Mucosa of rectum (tissue), 2 donors: ENCODE measurements at regions not wholly inside any gene's neighbourhood (a gene's known extent, or its start where the extent isn't known, plus 50 kb on each side); places are given as distances from the start of the nearest gene placed in this dataset.

Source experiments
- H3K27ac ChIP-seq, 2 donors: one replicate each; pipeline ENCODE4 v1.7.0; 2013; ENCODE audit warnings: inconsistent platforms in 2 of 2, low read depth in 2 of 2, low read length in 2 of 2
- H3K27me3 ChIP-seq, 2 donors: one replicate each; pipeline ENCODE4 v1.7.0; 2013; ENCODE audit warnings: low read length in 2 of 2; ENCODE audit not compliant: control insufficient read depth in 2 of 2, insufficient read depth in 2 of 2
- H3K36me3 ChIP-seq, 2 donors: one replicate each; pipeline ENCODE4 v1.7.0; 2013; ENCODE audit warnings: low read length in 2 of 2; ENCODE audit not compliant: control insufficient read depth in 2 of 2, insufficient read depth in 2 of 2
- H3K4me1 ChIP-seq, 2 donors: one replicate each; pipeline ENCODE4 v1.7.0; 2013; ENCODE audit warnings: low read length in 2 of 2, mild to moderate bottlenecking in 1 of 2; ENCODE audit not compliant: control insufficient read depth in 2 of 2, insufficient read depth in 2 of 2
- H3K4me3 ChIP-seq, 2 donors: one replicate each; pipeline ENCODE4 v1.7.0; 2013; ENCODE audit warnings: low read length in 2 of 2
- H3K9ac ChIP-seq, 2 donors: one replicate each; pipeline ENCODE4 v1.7.0; 2013; ENCODE audit warnings: low read length in 2 of 2, low read depth in 1 of 2, mild to moderate bottlenecking in 1 of 2
- H3K9me3 ChIP-seq, 2 donors: one replicate each; pipeline ENCODE4 v1.7.0; 2013; ENCODE audit warnings: low read length in 2 of 2; ENCODE audit not compliant: control insufficient read depth in 2 of 2
- donor health status: healthy.
- donor health status: Normal muscosa, but diverticular disease.

- H3K27ac ChIP-seq = no peak overlapping the region
- no peak overlapping the region for H3K4me3 ChIP-seq
- no peaks in the 10 kb centered on the region for H3K36me3 ChIP-seq
- H3K9me3 ChIP-seq = peaks cover 0 to 2% of the 10 kb centered on the region in 2 donors
- no peaks in the 10 kb centered on the region for H3K27me3 ChIP-seq
- no peak overlapping the region for H3K9ac ChIP-seq
- no peaks in the 10 kb centered on the region for H3K4me1 ChIP-seq
These were observed 257.6 kb downstream of the KLF13 start for GRCh38 chr15:31584195-31584594.

DNA sequence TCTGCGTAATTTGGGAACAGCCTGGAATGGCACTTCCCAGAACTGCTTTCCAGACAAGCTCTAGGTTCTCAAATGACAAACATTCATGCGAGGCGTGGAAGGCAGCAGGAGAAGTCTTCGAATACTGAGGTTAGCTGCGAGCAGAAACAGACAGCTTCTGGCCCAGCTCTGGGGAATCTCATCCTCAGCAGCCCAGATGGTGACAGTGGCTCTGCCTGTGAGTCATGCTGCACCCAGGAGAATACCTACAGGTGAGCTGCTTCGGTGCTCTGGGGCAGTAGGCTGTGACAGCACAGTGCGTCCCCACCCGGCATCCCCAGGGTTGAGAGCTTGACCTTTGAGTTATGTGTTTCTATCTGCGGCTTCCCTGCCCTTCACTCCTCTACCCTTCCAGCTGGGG is 258.6 kb downstream of the KLF13 start:
- Histone ChIP-seq H3K9me3 (peaks cover 0 to 2% of the 10 kb centered on the region in 2 donors), H3K4me3 (no peak overlapping the region)

DNA sequence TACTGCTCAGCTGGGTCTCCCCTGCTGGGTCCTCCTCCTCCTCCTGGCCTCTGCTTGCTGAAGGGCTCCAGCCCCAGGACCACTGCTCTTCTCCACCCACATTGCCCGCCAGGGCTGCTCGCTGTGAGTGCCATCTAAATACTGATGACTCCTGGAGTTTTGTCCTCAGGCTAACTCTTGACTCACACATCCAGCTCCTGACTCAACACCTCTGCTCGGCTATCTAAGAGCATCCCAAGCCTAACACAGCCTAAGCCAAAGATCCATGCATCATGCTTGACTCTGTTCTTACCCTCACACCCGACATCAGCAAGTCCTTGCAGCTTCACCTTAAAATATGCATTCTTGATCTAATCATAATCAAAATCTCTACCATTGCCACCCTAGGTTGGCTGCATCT is 260.2 kb downstream of the KLF13 start:
- Histone ChIP-seq H3K9ac (no peak overlapping the region), H3K27me3 (no peaks in the 10 kb centered on the region), H3K36me3 (no peaks in the 10 kb centered on the region), H3K4me3 (no peak overlapping the region), H3K27ac (no peak overlapping the region), H3K4me1 (no peaks in the 10 kb centered on the region), H3K9me3 (peaks cover 0 to 2% of the 10 kb centered on the region in 2 donors)

More for the DNA sequence above, 258.6 kb downstream of the KLF13 start:
- Histone ChIP-seq H3K27me3 (no peaks in the 10 kb centered on the region), H3K4me1 (no peaks in the 10 kb centered on the region), H3K27ac (no peak overlapping the region), H3K9ac (no peak overlapping the region), H3K36me3 (no peaks in the 10 kb centered on the region)

DNA sequence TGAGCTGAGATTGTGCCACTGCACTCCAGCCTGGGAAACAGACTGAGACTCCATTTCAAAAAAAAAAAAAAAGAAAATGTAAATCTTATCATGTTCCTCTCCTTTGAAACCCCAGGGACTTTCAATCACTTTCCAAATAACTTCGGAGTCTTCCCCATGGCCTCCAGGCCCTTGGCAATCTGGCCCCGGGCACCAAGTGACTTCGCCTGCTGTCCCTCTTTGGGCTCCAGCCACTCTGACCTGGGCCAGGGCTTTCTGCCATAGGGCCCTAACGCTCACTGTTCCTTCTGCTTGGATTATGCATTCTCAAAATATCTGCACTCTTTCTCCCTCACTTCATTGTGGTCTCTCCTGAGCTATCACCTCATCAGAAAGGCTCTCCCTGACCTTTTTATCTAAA is 260.9 kb downstream of the KLF13 start:
- Histone ChIP-seq H3K9me3 (peaks cover 0 to 2% of the 10 kb centered on the region in 2 donors), H3K36me3 (no peaks in the 10 kb centered on the region), H3K27ac (no peak overlapping the region), H3K9ac (no peak overlapping the region), H3K27me3 (no peaks in the 10 kb centered on the region), H3K4me3 (no peak overlapping the region), H3K4me1 (no peaks in the 10 kb centered on the region)

- Histone ChIP-seq H3K4me3 (no peak overlapping the region), H3K9me3 (no peaks in the 10 kb centered on the region), H3K27ac (no peak overlapping the region), H3K36me3 (no peaks in the 10 kb centered on the region), H3K27me3 (no peaks in the 10 kb centered on the region), H3K9ac (no peak overlapping the region), H3K4me1 (no peaks in the 10 kb centered on the region)
These were observed 264.0 kb downstream of the KLF13 start for GRCh38 chr15:31590609-31591008.

- H3K36me3 ChIP-seq = no peaks in the 10 kb centered on the region
- H3K9ac ChIP-seq = no peak overlapping the region
- no peak overlapping the region for H3K27ac ChIP-seq
- H3K4me3 ChIP-seq = no peak overlapping the region
- H3K9me3 ChIP-seq = no peaks in the 10 kb centered on the region
- H3K4me1 ChIP-seq = no peaks in the 10 kb centered on the region
- no peaks in the 10 kb centered on the region for H3K27me3 ChIP-seq
These were observed 265.3 kb downstream of the KLF13 start for GRCh38 chr15:31591908-31592307.

- H3K27me3 ChIP-seq = no peaks in the 10 kb centered on the region
- H3K27ac ChIP-seq = no peak overlapping the region
- no peaks in the 10 kb centered on the region for H3K9me3 ChIP-seq
- H3K4me1 ChIP-seq = no peaks in the 10 kb centered on the region
- no peak overlapping the region for H3K4me3 ChIP-seq
- no peaks in the 10 kb centered on the region for H3K36me3 ChIP-seq
- H3K9ac ChIP-seq = no peak overlapping the region
These were observed 270.8 kb downstream of the KLF13 start for GRCh38 chr15:31597466-31597865.

GRCh38 chr15:31598620-31599019 is 272.0 kb downstream of the KLF13 start:
- H3K9me3 ChIP-seq = no peaks in the 10 kb centered on the region
- no peaks in the 10 kb centered on the region for H3K4me1 ChIP-seq
- H3K27ac ChIP-seq = no peak overlapping the region
- H3K27me3 ChIP-seq = no peaks in the 10 kb centered on the region
- no peaks in the 10 kb centered on the region for H3K36me3 ChIP-seq
- no peak overlapping the region for H3K9ac ChIP-seq
- no peak overlapping the region for H3K4me3 ChIP-seq

- Histone ChIP-seq H3K4me3 (no peak overlapping the region), H3K9me3 (no peaks in the 10 kb centered on the region), H3K27ac (no peak overlapping the region), H3K9ac (no peak overlapping the region), H3K4me1 (no peaks in the 10 kb centered on the region), H3K27me3 (no peaks in the 10 kb centered on the region), H3K36me3 (no peaks in the 10 kb centered on the region)
These were observed 278.9 kb downstream of the KLF13 start for GRCh38 chr15:31605467-31605931.

DNA sequence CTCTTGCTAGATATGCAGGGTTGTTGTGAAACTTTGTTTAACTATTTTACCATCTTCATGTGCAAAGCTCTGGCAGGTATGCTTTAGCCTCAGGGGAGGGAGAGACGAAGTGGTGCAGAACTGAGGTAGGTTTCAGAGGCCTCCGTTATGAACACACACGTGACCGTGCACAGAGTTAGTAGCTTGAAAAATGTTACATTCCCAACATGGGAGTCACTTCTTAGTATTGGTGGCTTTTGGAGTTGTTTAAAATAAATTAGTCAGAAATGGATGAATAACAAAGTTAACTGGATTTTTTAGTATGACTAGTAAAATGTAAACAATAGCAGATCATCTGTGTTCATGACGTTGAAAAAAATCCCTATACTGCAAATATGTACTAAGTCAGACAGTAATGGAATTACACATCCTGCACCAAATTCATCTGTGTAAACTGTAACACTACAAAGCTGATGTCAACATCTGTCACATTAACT is 279.6 kb downstream of the KLF13 start:
- no peaks in the 10 kb centered on the region for H3K36me3 ChIP-seq
- H3K9ac ChIP-seq = no peak overlapping the region
- H3K9me3 ChIP-seq = no peaks in the 10 kb centered on the region
- H3K27ac ChIP-seq = no peak overlapping the region
- H3K27me3 ChIP-seq = no peaks in the 10 kb centered on the region
- H3K4me3 ChIP-seq = no peak overlapping the region
- H3K4me1 ChIP-seq = no peaks in the 10 kb centered on the region
